ENCODE measurements at regions not wholly inside any gene's neighbourhood (a gene's known extent, or its start where the extent isn't known, plus 50 kb on each side); places are given as distances from the start of the nearest gene placed in this dataset.
A peak's percentile ranks its signal among the peaks of the same experiment; 100 is the strongest.

- Histone ChIP-seq H3K9me3 (no peaks in the 10 kb centered on the region), H3K4me3 (no peak overlapping the region), H3K36me3 (no peaks in the 10 kb centered on the region), H3K27ac (peak overlapping the region in 2 of 4 donors; percentile 53 to 56), H3K27me3 (no peaks in the 10 kb centered on the region), H3K4me1 (peaks cover 0 to 10% (median 0%) of the 10 kb centered on the region in 3 donors)
- ATAC-seq, result peak; percentile 70
- TF ChIP-seq CTCF (IDR thresholded peaks at IDR 0.05) (no peak), POLR2AphosphoS5 (IDR thresholded peaks at IDR 0.05) (peak; percentile 19)
- 19 to 24% methylated on average over 3 of the region's 3 CpGs for WGBS, 2 donors (ENCODE audit: low coverage in 1 of 2)
Measured at GRCh38 chr14:43687921-43688320, 819.2 kb downstream of the FSCB start.

- TF ChIP-seq POLR2A (IDR thresholded peaks at IDR 0.05), result no peak
- no peak for TF ChIP-seq POLR2AphosphoS5 (IDR thresholded peaks at IDR 0.05)
- TF ChIP-seq CTCF (IDR thresholded peaks at IDR 0.05), result no peak
- TF ChIP-seq EP300 (IDR thresholded peaks at IDR 0.05), result no peak
Measured at GRCh38 chr14:43677581-43677980, 829.5 kb downstream of the FSCB start.

GRCh38 chr14:43674273-43674672 lies 832.8 kb downstream of the FSCB start:
- H3K36me3 ChIP-seq, result no peaks in the 10 kb centered on the region
- no peak for ATAC-seq
- H3K4me3 ChIP-seq, result no peak overlapping the region
- no peaks in the 10 kb centered on the region for H3K27me3 ChIP-seq
- TF ChIP-seq POLR2AphosphoS5 (IDR thresholded peaks at IDR 0.05), result no peak
- no peak for TF ChIP-seq POLR2A (IDR thresholded peaks at IDR 0.05)
- TF ChIP-seq CTCF (IDR thresholded peaks at IDR 0.05), result no peak
- no peak for TF ChIP-seq EP300 (IDR thresholded peaks at IDR 0.05)
- H3K27ac ChIP-seq, result no peak overlapping the region
- no peaks in the 10 kb centered on the region for H3K9me3 ChIP-seq
- 75 to 88% methylated on average over 2 of the region's 2 CpGs for WGBS, 2 donors (ENCODE audit: low coverage in 1 of 2)
- H3K4me1 ChIP-seq, result no peaks in the 10 kb centered on the region

More at GRCh38 chr14:43677581-43677980, 829.5 kb downstream of the FSCB start:
- Histone ChIP-seq H3K9me3 (no peaks in the 10 kb centered on the region), H3K27ac (no peak overlapping the region), H3K36me3 (no peaks in the 10 kb centered on the region), H3K4me3 (no peak overlapping the region), H3K4me1 (no peaks in the 10 kb centered on the region), H3K27me3 (no peaks in the 10 kb centered on the region)
- 54 to 83% methylated on average over 1 of the region's 1 CpG for WGBS, 2 donors (ENCODE audit: low coverage in 1 of 2)
- no peak for ATAC-seq

GRCh38 chr14:43671716-43672485 lies 835.2 kb downstream of the FSCB start:
- Histone ChIP-seq H3K27ac (no peak overlapping the region), H3K9me3 (peaks cover 0 to 3% (median 0%) of the 10 kb centered on the region in 3 donors), H3K4me1 (no peaks in the 10 kb centered on the region), H3K27me3 (no peaks in the 10 kb centered on the region), H3K36me3 (no peaks in the 10 kb centered on the region), H3K4me3 (no peak overlapping the region)
- ATAC-seq, result no peak
- WGBS, 2 donors (ENCODE audit: low coverage in 1 of 2), result 79 to 83% methylated on average over 2 to 3 of the region's 3 CpGs
- TF ChIP-seq POLR2AphosphoS5 (IDR thresholded peaks at IDR 0.05) (no peak), CTCF (IDR thresholded peaks at IDR 0.05) (no peak), EP300 (IDR thresholded peaks at IDR 0.05) (no peak), POLR2A (IDR thresholded peaks at IDR 0.05) (no peak)

GRCh38 chr14:43669355-43669754 lies 837.7 kb downstream of the FSCB start:
- Histone ChIP-seq H3K36me3 (no peaks in the 10 kb centered on the region), H3K4me3 (no peak overlapping the region), H3K4me1 (no peaks in the 10 kb centered on the region), H3K9me3 (peaks cover 0 to 3% (median 0%) of the 10 kb centered on the region in 3 donors), H3K27me3 (no peaks in the 10 kb centered on the region), H3K27ac (no peak overlapping the region)
- 69 to 71% methylated on average over 1 of the region's 1 CpG for WGBS, 2 donors (ENCODE audit: low coverage in 1 of 2)
- no peak for TF ChIP-seq POLR2AphosphoS5 (IDR thresholded peaks at IDR 0.05)
- TF ChIP-seq POLR2A (IDR thresholded peaks at IDR 0.05), result no peak
- TF ChIP-seq EP300 (IDR thresholded peaks at IDR 0.05), result no peak
- no peak for TF ChIP-seq CTCF (IDR thresholded peaks at IDR 0.05)
- no peak for ATAC-seq

Measured in gastroesophageal sphincter (tissue), 4 donors.